IMR-90 (cell line): ENCODE measurements at regions not wholly inside any gene's neighbourhood (a gene's known extent, or its start where the extent isn't known, plus 50 kb on each side); places are given as distances from the start of the nearest gene placed in this dataset.

Experiments
- ATAC-seq: fragments of 200-7000 bp; cut with Tn5 transposase; 2 replicates; pipeline ENCODE4 v1.9.1; 2020; ENCODE audit warnings: low read depth, mild to moderate bottlenecking, moderate library complexity
- BruUV-seq: library from RNA; stranded (reverse); fragments of 400-500 nt; replicated peaks from 2 replicates; lab custom pipeline; 2021; lab: Mats Ljungman, UMichigan
- CTCF ChIA-PET: fragments of 300-600 bp; formaldehyde crosslinking; extraction: SDS; loops from one replicate; lab custom pipeline; 2021; ENCODE audit warnings: antibody characterized with exemption; lab: Yijun Ruan, JAX
- POLR2A ChIA-PET: fragments of 300-600 bp; sonication (Branson Sonifier 250); formaldehyde crosslinking; loops from one replicate; lab custom pipeline; 2022; ENCODE audit warnings: antibody characterized with exemption; ENCODE audit not compliant: unreplicated experiment; lab: Charles Lee
- DNase-seq: peaks from one replicate; pipeline ENCODE4 v3.0.0; 2013
- H2AFZ ChIP-seq: replicated peaks from 2 replicates; pipeline ENCODE3; 2013; ENCODE audit warnings: low read length, mild to moderate bottlenecking; ENCODE audit not compliant: poor library complexity
- H2AK5ac ChIP-seq: 2 replicates; pipeline ENCODE4 v1.6.1; 2013; ENCODE audit warnings: low read depth, low read length, inconsistent platforms
- H2AK9ac ChIP-seq: replicated peaks from 2 replicates; pipeline ENCODE3; 2013; ENCODE audit warnings: mild to moderate bottlenecking, low read depth, low read length, moderate library complexity; ENCODE audit not compliant: poor library complexity
- H2BK120ac ChIP-seq: 2 replicates; pipeline ENCODE4 v1.6.1; 2013; ENCODE audit warnings: low read depth, low read length, inconsistent platforms
- H2BK15ac ChIP-seq: 3 replicates; pipeline ENCODE4 v1.6.1; 2013; ENCODE audit warnings: low read depth, low read length, inconsistent platforms
- H2BK20ac ChIP-seq: 2 replicates; pipeline ENCODE4 v1.6.1; 2013; ENCODE audit warnings: low read depth, mild to moderate bottlenecking, inconsistent platforms, low read length, moderate library complexity
- H2BK5ac ChIP-seq: 2 replicates; pipeline ENCODE4 v1.6.1; 2013; ENCODE audit warnings: mild to moderate bottlenecking, low read depth, low read length, inconsistent platforms; ENCODE audit not compliant: poor library complexity, severe bottlenecking
- H3K14ac ChIP-seq: replicated peaks from 2 replicates; pipeline ENCODE4 v1.6.1; 2013; ENCODE audit warnings: low read depth, low read length, inconsistent platforms
- H3K18ac ChIP-seq: 2 replicates; pipeline ENCODE4 v1.6.1; 2013; ENCODE audit warnings: low read depth, low read length, control low read depth
- H3K23ac ChIP-seq: 2 replicates; pipeline ENCODE4 v1.6.1; 2013; ENCODE audit warnings: low read depth, low read length, inconsistent platforms
- H3K27ac ChIP-seq: 2 replicates; pipeline ENCODE4 v1.5.1; 2013; ENCODE audit warnings: mild to moderate bottlenecking, control low read depth, low read length; ENCODE audit not compliant: insufficient read depth
- H3K27me3 ChIP-seq: 2 replicates; pipeline ENCODE4 v1.6.1; 2013; ENCODE audit warnings: low read length; ENCODE audit not compliant: control insufficient read depth, insufficient read depth
- H3K36me3 ChIP-seq: 2 replicates; pipeline ENCODE4 v1.6.1; 2013; ENCODE audit warnings: low read length, mixed read lengths; ENCODE audit not compliant: control insufficient read depth, insufficient read depth
- H3K4ac ChIP-seq: 2 replicates; pipeline ENCODE4 v1.6.1; 2013; ENCODE audit warnings: low read depth, low read length, inconsistent platforms
- H3K4me1 ChIP-seq: 2 replicates; pipeline ENCODE4 v1.6.1; 2013; ENCODE audit warnings: low read length, mixed read lengths; ENCODE audit not compliant: control insufficient read depth, insufficient read depth
- H3K4me2 ChIP-seq: 2 replicates; pipeline ENCODE4 v1.6.1; 2013; ENCODE audit warnings: low read depth, mild to moderate bottlenecking, control low read depth, low read length, moderate library complexity
- H3K4me3 ChIP-seq: 2 replicates; pipeline ENCODE4 v1.5.1; 2013; ENCODE audit warnings: low read depth, mild to moderate bottlenecking, control low read depth, low read length, moderate library complexity; ENCODE audit not compliant: insufficient read depth
- H3K56ac ChIP-seq: 2 replicates; pipeline ENCODE4 v1.6.1; 2013; ENCODE audit warnings: low read length, inconsistent platforms; ENCODE audit not compliant: insufficient read depth; ENCODE audit errors: extremely low read depth
- H3K79me1 ChIP-seq, 2 experiments: 2 replicates each; pipeline ENCODE4 v1.6.1; 2013; ENCODE audit warnings: low read length in 2 of 2, inconsistent platforms in 1 of 2, low read depth in 1 of 2
- H3K9ac ChIP-seq: 2 replicates; pipeline ENCODE4 v1.6.1; 2013; ENCODE audit warnings: low read depth, low read length, control low read depth
- H3K9me1 ChIP-seq: 2 replicates; pipeline ENCODE4 v1.6.1; 2013; ENCODE audit warnings: low read length, inconsistent platforms; ENCODE audit not compliant: insufficient read depth
- H3K9me3 ChIP-seq: 2 replicates; pipeline ENCODE4 v1.6.1; 2013; ENCODE audit warnings: low read length; ENCODE audit not compliant: control insufficient read depth, insufficient read depth
- H4K20me1 ChIP-seq: 2 replicates; pipeline ENCODE4 v1.6.1; 2013; ENCODE audit warnings: low read length, inconsistent platforms; ENCODE audit not compliant: insufficient read depth
- H4K5ac ChIP-seq: 2 replicates; pipeline ENCODE4 v1.6.1; 2013; ENCODE audit warnings: mild to moderate bottlenecking, low read depth, low read length, control low read depth
- H4K8ac ChIP-seq, 2 experiments: 2 replicates each; pipeline ENCODE4 v1.6.1; 2013; ENCODE audit warnings: low read depth in 2 of 2, low read length in 2 of 2, control low read depth in 1 of 2, inconsistent platforms in 1 of 2
- H4K91ac ChIP-seq: 2 replicates; pipeline ENCODE4 v1.6.1; 2013; ENCODE audit warnings: low read depth, low read length, inconsistent platforms; ENCODE audit not compliant: insufficient read depth
- BHLHE40 ChIP-seq: fragments of 150-350 bp; IDR thresholded peaks from 2 replicates; pipeline ENCODE4 v1.6.1; 2016; ENCODE audit warnings: mild to moderate bottlenecking, low read depth, low read length
- CEBPB ChIP-seq: IDR thresholded peaks from 2 replicates; pipeline ENCODE4 v1.6.1; 2012; ENCODE audit warnings: low read depth, low read length, improper control_type of control experiment
- CHD1 ChIP-seq: IDR thresholded peaks from 2 replicates; pipeline ENCODE4 v1.6.1; 2012; ENCODE audit warnings: low read depth, low read length, improper control_type of control experiment
- CTCF ChIP-seq: conservative IDR thresholded peaks from 2 replicates; pipeline ENCODE4 v1.5.1; 2012; ENCODE audit warnings: mild to moderate bottlenecking, low read depth, low read length, improper control_type of control experiment
- ELK1 ChIP-seq: fragments of 150-350 bp; IDR thresholded peaks from 2 replicates; pipeline ENCODE4 v1.6.1; 2016; ENCODE audit warnings: low read depth, mild to moderate bottlenecking, low read length, moderate library complexity, borderline replicate concordance
- FOS ChIP-seq: fragments of 150-350 bp; IDR thresholded peaks from 2 replicates; pipeline ENCODE4 v1.6.1; 2016; ENCODE audit warnings: low read depth, low read length
- MAZ ChIP-seq: IDR thresholded peaks from 2 replicates; pipeline ENCODE4 v1.6.1; 2012; ENCODE audit warnings: low read depth, mild to moderate bottlenecking, low read length, improper control_type of control experiment, moderate library complexity, borderline replicate concordance
- MXI1 ChIP-seq: IDR thresholded peaks from 2 replicates; pipeline ENCODE4 v1.6.1; 2012; ENCODE audit warnings: low read depth, mild to moderate bottlenecking, low read length, moderate library complexity, borderline replicate concordance
- NFE2L2 ChIP-seq: fragments of 150-350 bp; IDR thresholded peaks from 2 replicates; pipeline ENCODE4 v1.6.1; 2016; ENCODE audit warnings: low read depth, mild to moderate bottlenecking, low read length
- POLR2A ChIP-seq: IDR thresholded peaks from 2 replicates; pipeline ENCODE4 v1.6.1; 2012; ENCODE audit warnings: mild to moderate bottlenecking, low read depth, low read length
- RAD21 ChIP-seq: IDR thresholded peaks from 2 replicates; pipeline ENCODE4 v1.6.1; 2012; ENCODE audit warnings: low read length, improper control_type of control experiment
- RFX5 ChIP-seq: IDR thresholded peaks from 2 replicates; pipeline ENCODE4 v1.8.0; 2012; ENCODE audit warnings: low read depth, mild to moderate bottlenecking, low read length, moderate library complexity
- SMC3 ChIP-seq: fragments of 150-350 bp; IDR thresholded peaks from 2 replicates; pipeline ENCODE4 v1.6.1; 2016; ENCODE audit warnings: low read depth, mild to moderate bottlenecking, antibody characterized with exemption, low read length, moderate library complexity
- USF2 ChIP-seq: fragments of 150-350 bp; IDR thresholded peaks from 2 replicates; pipeline ENCODE4 v1.6.1; 2017; ENCODE audit warnings: mild to moderate bottlenecking, antibody characterized with exemption, low read length, low read depth
- WGBS, 2 experiments: methylation state at CpG; one replicate each; pipeline versions ENCODE4 v1.1.5 to v1.1.7; 2013; ENCODE audit warnings: missing lambda C conversion rate in 2 of 2; ENCODE audit not compliant: insufficient read length in 1 of 2; ENCODE audit errors: extremely low coverage in 2 of 2; 5-methylcytosine and 5-hydroxymethylcytosine counted together
- dilution Hi-C: fragments of 300-500 bp; cut with HindIII; formaldehyde crosslinking; loops from one replicate; pipeline ENCODE4 v1.14.3; 2018; ENCODE audit warnings: low sequenced_read_pairs; ENCODE audit not compliant: unreplicated experiment
- in situ Hi-C: fragments of 300-500 bp; cut with MboI; formaldehyde crosslinking; loops from 3 replicates; pipeline ENCODE4 v1.14.3; 2019; ENCODE audit warnings: low sequenced_read_pairs, inconsistent platforms, mixed read lengths
- intact Hi-C: fragments of 100-400 bp; cut with micrococcal nuclease; formaldehyde crosslinking; loops from 2 replicates; pipeline ENCODE4 v1.10.0; 2022

GRCh38 chr22:26845021-26845743, 187.8 kb downstream of the MIAT start:
- H3K9ac ChIP-seq, result no peak overlapping the region
- no peak overlapping the region for H3K23ac ChIP-seq
- H3K14ac ChIP-seq, result no peak overlapping the region
- H3K18ac ChIP-seq, result no peak overlapping the region
- ChIA-PET CTCF (no interaction called here), POLR2A (no interaction called here)
- DNase-seq (no peak), ATAC-seq (no peak)
- no peak overlapping the region for H2AFZ ChIP-seq
- BruUV-seq, result no TSS peak
- H3K36me3 ChIP-seq, result no peaks in the 10 kb centered on the region
- no peaks in the 10 kb centered on the region for H3K79me1 ChIP-seq
- no peak overlapping the region for H4K8ac ChIP-seq
- H2BK5ac ChIP-seq, result no peak overlapping the region
- H3K9me3 ChIP-seq, result peaks cover 2% of the 10 kb centered on the region; the same call in 1 of the 2 replicates
- no peak overlapping the region for H3K27ac ChIP-seq
- no peaks in the 10 kb centered on the region for H4K20me1 ChIP-seq
- dilution Hi-C loops, result no loop called here
- H3K4me2 ChIP-seq, result no peak overlapping the region
- H2AK5ac ChIP-seq, result no peak overlapping the region
- no peak overlapping the region for H2BK15ac ChIP-seq
- no peak overlapping the region for H2AK9ac ChIP-seq
- no peaks in the 10 kb centered on the region for H3K9me1 ChIP-seq
- WGBS, 2 experiments, result no CpG with 5 or more reads among the region's 10 CpGs
- TF ChIP-seq BHLHE40, result no peak
- TF ChIP-seq ELK1, result no peak
- TF ChIP-seq RFX5, result no peak
- no peak for TF ChIP-seq CEBPB
- TF ChIP-seq NFE2L2, result no peak
- no peak for TF ChIP-seq RAD21
- no peak for TF ChIP-seq USF2
- TF ChIP-seq SMC3, result no peak
- TF ChIP-seq CHD1, result no peak
- no peak for TF ChIP-seq FOS
- no peak for TF ChIP-seq MXI1
- TF ChIP-seq POLR2A, result no peak
- no peak for TF ChIP-seq MAZ
- no peak for TF ChIP-seq CTCF
- H2BK20ac ChIP-seq, result no peak overlapping the region
- H3K56ac ChIP-seq, result no peak overlapping the region
- intact Hi-C loops, result no loop called here
- no peak overlapping the region for H4K5ac ChIP-seq
- in situ Hi-C loops, result no loop called here
- H3K4me3 ChIP-seq, result no peak overlapping the region
- no peaks in the 10 kb centered on the region for H3K4me1 ChIP-seq
- H4K91ac ChIP-seq, result no peak overlapping the region
- H3K27me3 ChIP-seq, result peaks cover 31% of the 10 kb centered on the region
- no peak overlapping the region for H2BK120ac ChIP-seq
- H3K4ac ChIP-seq, result no peak overlapping the region
